SK-N-MC (cell line): ENCODE measurements at regions not wholly inside any gene's neighbourhood (a gene's known extent, or its start where the extent isn't known, plus 50 kb on each side); places are given as distances from the start of the nearest gene placed in this dataset.

Source experiments
- EZH2 ChIP-seq: fragments of 200-600 bp; sonication (generic); IDR thresholded peaks from one replicate; pipeline ENCODE4 v1.6.1; 2017; ENCODE audit warnings: antibody characterized with exemption
- FOXP2 ChIP-seq: optimal IDR thresholded peaks from 2 replicates; pipeline ENCODE3; 2011; ENCODE audit warnings: mild to moderate bottlenecking, moderate library complexity; ENCODE audit not compliant: insufficient read depth; ENCODE audit errors: extremely low read length, control extremely low read depth
- POLR2AphosphoS5 ChIP-seq: IDR thresholded peaks from 2 replicates; pipeline ENCODE4 v1.6.1; 2012; ENCODE audit warnings: mild to moderate bottlenecking, low read depth, low read length, borderline replicate concordance

DNA sequence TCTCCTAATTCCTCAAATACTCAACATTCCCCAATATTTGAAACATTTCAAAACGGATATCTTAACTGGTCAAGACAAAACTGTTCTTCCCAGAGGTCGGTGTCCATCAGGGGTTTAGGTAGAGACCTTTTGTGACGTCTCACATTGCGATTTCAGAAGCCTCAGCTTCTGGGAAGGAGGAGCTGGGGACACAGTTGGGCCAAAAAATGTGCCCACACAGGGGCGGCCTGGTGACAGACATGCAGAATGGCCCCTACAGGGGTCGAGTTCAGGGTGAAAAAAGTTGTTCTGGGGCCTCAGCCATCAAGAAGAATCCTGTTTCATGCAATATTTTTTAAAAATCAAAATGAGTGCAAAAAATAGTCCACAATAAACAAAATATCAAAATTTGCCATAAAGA lies 108.7 kb upstream of the PFKP start:
- TF ChIP-seq POLR2AphosphoS5: no peak
- TF ChIP-seq EZH2: no peak
- TF ChIP-seq FOXP2: no peak
